GM12878 (cell line): ENCODE measurements at regions not wholly inside any gene's neighbourhood (a gene's known extent, or its start where the extent isn't known, plus 50 kb on each side); places are given as distances from the start of the nearest gene placed in this dataset.

ENCODE experiments used
- CREM ChIP-seq: IDR thresholded peaks from 2 replicates; pipeline ENCODE4 v1.6.1; 2014; ENCODE audit warnings: antibody characterized with exemption, low read depth
- EP300 ChIP-seq, 2 experiments: fragments of 150-350 bp in 1 of 2; IDR thresholded peaks; 2 replicates each; pipeline ENCODE4 v1.6.1; 2011 to 2012; ENCODE audit warnings: low read depth in 2 of 2, low read length in 2 of 2, borderline replicate concordance in 1 of 2, improper control_type of control experiment in 1 of 2, inconsistent platforms in 1 of 2; ENCODE audit not compliant: control insufficient read depth in 1 of 2
- HDAC2 ChIP-seq: fragments of 200-600 bp; sonication (generic); IDR thresholded peaks from 2 replicates; pipeline ENCODE4 v1.6.1; 2017
- HDAC6 ChIP-seq: fragments of 200-600 bp; sonication (generic); IDR thresholded peaks from one replicate; pipeline ENCODE4 v1.8.0; 2017; ENCODE audit warnings: antibody characterized with exemption; ENCODE audit not compliant: unreplicated experiment
- NFIC ChIP-seq: IDR thresholded peaks from 2 replicates; pipeline ENCODE4 v1.6.1; 2012; ENCODE audit warnings: low read depth, mild to moderate bottlenecking, inconsistent platforms, low read length, moderate library complexity
- SIN3A ChIP-seq: IDR thresholded peaks from 2 replicates; pipeline ENCODE4 v1.6.1; 2012; ENCODE audit warnings: low read depth, low read length, improper control_type of control experiment
- TAF1 ChIP-seq: IDR thresholded peaks from 2 replicates; pipeline ENCODE4 v1.6.1; 2011; ENCODE audit warnings: mild to moderate bottlenecking, low read depth, low read length, borderline replicate concordance
- TF ChIP-seq, protein P1 (sequence below): fragments of 450-650 bp; IDR thresholded peaks from 2 replicates; pipeline ENCODE4 v1.6.1; 2016; ENCODE audit warnings: mild to moderate bottlenecking, moderate library complexity, borderline replicate concordance
- TF ChIP-seq, protein P2 (sequence below): fragments of 450-650 bp; formaldehyde crosslinking; IDR thresholded peaks from 2 replicates; pipeline ENCODE4 v1.4.0; 2022; ENCODE audit warnings: mild to moderate bottlenecking, moderate library complexity
- TF ChIP-seq, protein P3 (sequence below), 3 experiments: IDR thresholded peaks in 2 of 3; conservative IDR thresholded peaks in 1 of 3; 2 replicates each; pipeline ENCODE4 v1.5.1; 2011; ENCODE audit warnings: low read depth in 3 of 3, low read length in 3 of 3, mild to moderate bottlenecking in 3 of 3, control low read depth in 2 of 3, moderate library complexity in 2 of 3, inconsistent platforms in 1 of 3, mixed read lengths in 1 of 3; ENCODE audit not compliant: control insufficient read depth in 2 of 3, insufficient read depth in 1 of 3; ENCODE audit errors: extremely low read depth in 1 of 3

DNA sequence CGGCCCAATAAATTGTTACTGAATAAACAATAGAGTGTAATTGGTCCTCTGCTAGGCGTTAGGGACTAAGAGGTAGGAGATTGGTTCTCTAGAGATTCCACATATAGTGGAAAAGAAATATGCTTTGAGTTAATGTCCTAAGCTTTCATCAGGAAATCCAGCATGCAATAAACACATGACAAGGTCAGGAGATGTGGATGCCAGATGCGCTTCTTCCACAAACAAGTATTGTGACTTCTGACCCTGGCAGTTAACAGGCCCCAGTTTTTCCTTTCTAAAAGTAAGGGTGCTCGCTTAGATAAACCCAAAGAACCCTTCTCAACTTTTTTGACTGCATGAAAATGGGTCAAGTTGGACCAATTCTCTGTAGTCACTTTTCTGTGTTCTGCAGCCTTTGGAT, 146.5 kb upstream of the SOX21 start:
- TF ChIP-seq, protein P1, sequence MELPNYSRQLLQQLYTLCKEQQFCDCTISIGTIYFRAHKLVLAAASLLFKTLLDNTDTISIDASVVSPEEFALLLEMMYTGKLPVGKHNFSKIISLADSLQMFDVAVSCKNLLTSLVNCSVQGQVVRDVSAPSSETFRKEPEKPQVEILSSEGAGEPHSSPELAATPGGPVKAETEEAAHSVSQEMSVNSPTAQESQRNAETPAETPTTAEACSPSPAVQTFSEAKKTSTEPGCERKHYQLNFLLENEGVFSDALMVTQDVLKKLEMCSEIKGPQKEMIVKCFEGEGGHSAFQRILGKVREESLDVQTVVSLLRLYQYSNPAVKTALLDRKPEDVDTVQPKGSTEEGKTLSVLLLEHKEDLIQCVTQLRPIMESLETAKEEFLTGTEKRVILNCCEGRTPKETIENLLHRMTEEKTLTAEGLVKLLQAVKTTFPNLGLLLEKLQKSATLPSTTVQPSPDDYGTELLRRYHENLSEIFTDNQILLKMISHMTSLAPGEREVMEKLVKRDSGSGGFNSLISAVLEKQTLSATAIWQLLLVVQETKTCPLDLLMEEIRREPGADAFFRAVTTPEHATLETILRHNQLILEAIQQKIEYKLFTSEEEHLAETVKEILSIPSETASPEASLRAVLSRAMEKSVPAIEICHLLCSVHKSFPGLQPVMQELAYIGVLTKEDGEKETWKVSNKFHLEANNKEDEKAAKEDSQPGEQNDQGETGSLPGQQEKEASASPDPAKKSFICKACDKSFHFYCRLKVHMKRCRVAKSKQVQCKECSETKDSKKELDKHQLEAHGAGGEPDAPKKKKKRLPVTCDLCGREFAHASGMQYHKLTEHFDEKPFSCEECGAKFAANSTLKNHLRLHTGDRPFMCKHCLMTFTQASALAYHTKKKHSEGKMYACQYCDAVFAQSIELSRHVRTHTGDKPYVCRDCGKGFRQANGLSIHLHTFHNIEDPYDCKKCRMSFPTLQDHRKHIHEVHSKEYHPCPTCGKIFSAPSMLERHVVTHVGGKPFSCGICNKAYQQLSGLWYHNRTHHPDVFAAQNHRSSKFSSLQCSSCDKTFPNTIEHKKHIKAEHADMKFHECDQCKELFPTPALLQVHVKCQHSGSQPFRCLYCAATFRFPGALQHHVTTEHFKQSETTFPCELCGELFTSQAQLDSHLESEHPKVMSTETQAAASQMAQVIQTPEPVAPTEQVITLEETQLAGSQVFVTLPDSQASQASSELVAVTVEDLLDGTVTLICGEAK, result no peak
- TF ChIP-seq CREM (no peak), HDAC2 (no peak), SIN3A (no peak), HDAC6 (no peak), TAF1 (no peak), EP300 (IDR thresholded peaks at IDR 0.05; ENCODE audit: borderline replicate concordance in 1 of 2, control insufficient read depth in 1 of 2, low read depth in 2 of 2, low read length in 2 of 2) (no peak), NFIC (no peak)
- TF ChIP-seq, protein P2, sequence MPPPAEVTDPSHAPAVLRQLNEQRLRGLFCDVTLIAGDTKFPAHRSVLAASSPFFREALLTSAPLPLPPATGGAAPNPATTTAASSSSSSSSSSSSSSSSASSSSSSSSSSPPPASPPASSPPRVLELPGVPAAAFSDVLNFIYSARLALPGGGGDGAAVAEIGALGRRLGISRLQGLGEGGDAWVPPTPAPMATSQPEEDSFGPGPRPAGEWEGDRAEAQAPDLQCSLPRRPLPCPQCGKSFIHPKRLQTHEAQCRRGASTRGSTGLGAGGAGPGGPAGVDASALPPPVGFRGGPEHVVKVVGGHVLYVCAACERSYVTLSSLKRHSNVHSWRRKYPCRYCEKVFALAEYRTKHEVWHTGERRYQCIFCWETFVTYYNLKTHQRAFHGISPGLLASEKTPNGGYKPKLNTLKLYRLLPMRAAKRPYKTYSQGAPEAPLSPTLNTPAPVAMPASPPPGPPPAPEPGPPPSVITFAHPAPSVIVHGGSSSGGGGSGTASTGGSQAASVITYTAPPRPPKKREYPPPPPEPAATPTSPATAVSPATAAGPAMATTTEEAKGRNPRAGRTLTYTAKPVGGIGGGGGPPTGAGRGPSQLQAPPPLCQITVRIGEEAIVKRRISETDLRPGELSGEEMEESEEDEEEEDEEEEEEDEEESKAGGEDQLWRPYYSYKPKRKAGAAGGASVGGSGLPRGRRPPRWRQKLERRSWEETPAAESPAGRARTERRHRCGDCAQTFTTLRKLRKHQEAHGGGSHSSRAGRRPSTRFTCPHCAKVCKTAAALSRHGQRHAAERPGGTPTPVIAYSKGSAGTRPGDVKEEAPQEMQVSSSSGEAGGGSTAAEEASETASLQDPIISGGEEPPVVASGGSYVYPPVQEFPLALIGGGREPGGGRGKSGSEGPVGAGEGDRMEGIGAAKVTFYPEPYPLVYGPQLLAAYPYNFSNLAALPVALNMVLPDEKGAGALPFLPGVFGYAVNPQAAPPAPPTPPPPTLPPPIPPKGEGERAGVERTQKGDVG (CRISPR knock-in tag), result no peak
- TF ChIP-seq, protein P3, sequence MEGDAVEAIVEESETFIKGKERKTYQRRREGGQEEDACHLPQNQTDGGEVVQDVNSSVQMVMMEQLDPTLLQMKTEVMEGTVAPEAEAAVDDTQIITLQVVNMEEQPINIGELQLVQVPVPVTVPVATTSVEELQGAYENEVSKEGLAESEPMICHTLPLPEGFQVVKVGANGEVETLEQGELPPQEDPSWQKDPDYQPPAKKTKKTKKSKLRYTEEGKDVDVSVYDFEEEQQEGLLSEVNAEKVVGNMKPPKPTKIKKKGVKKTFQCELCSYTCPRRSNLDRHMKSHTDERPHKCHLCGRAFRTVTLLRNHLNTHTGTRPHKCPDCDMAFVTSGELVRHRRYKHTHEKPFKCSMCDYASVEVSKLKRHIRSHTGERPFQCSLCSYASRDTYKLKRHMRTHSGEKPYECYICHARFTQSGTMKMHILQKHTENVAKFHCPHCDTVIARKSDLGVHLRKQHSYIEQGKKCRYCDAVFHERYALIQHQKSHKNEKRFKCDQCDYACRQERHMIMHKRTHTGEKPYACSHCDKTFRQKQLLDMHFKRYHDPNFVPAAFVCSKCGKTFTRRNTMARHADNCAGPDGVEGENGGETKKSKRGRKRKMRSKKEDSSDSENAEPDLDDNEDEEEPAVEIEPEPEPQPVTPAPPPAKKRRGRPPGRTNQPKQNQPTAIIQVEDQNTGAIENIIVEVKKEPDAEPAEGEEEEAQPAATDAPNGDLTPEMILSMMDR (IDR thresholded peaks at IDR 0.05 in 2 of 3, conservative IDR thresholded peaks at IDR 0.05 in 1 of 3; ENCODE audit: control insufficient read depth in 2 of 3, extremely low read depth in 1 of 3, insufficient read depth in 1 of 3, low read depth in 3 of 3, low read length in 3 of 3), result no peak
